ENCODE measurements at regions not wholly inside any gene's neighbourhood (a gene's known extent, or its start where the extent isn't known, plus 50 kb on each side); places are given as distances from the start of the nearest gene placed in this dataset.

- DNase-seq: no peak
These were observed 240.9 kb downstream of the ICOS start for GRCh38 chr2:204177251-204177976.

GRCh38 chr2:204177977-204178522 lies 241.5 kb downstream of the ICOS start:
- peak in 3 of 56 donors; percentile 7 to 30 (median 28) for DNase-seq

GRCh38 chr2:204180649-204181048 lies 244.1 kb downstream of the ICOS start:
- DNase-seq: peak in 2 of 56 donors; percentile 2 to 19

GRCh38 chr2:204183608-204184007 lies 247.0 kb downstream of the ICOS start:
- DNase-seq: no peak

GRCh38 chr2:204184226-204184625 lies 247.7 kb downstream of the ICOS start:
- DNase-seq: no peak

- no peak for DNase-seq
These were observed 250.9 kb downstream of the ICOS start for GRCh38 chr2:204187229-204188083.

- no peak for DNase-seq
These were observed 255.0 kb downstream of the ICOS start for GRCh38 chr2:204191574-204191973.

GRCh38 chr2:204195498-204195897 lies 258.9 kb downstream of the ICOS start:
- no peak for DNase-seq

GRCh38 chr2:204197336-204198005 lies 260.9 kb downstream of the ICOS start:
- DNase-seq: peak in 11 of 56 donors; percentile 1 to 20 (median 11)

- no peak for DNase-seq
These were observed 262.8 kb downstream of the ICOS start for GRCh38 chr2:204199357-204199756.

- peak in 5 of 56 donors; percentile 1 to 20 (median 8) for DNase-seq
These were observed 264.9 kb downstream of the ICOS start for GRCh38 chr2:204201507-204201906.

- DNase-seq: no peak
These were observed 265.7 kb downstream of the ICOS start for GRCh38 chr2:204202253-204202652.

GRCh38 chr2:204203704-204204103 lies 267.1 kb downstream of the ICOS start:
- DNase-seq: no peak

GRCh38 chr2:204205082-204205481 lies 268.5 kb downstream of the ICOS start:
- DNase-seq: no peak

- no peak for DNase-seq
These were observed 269.0 kb downstream of the ICOS start for GRCh38 chr2:204205538-204205937.

- no peak for DNase-seq
These were observed 271.3 kb downstream of the ICOS start for GRCh38 chr2:204207866-204208265.

GRCh38 chr2:204213588-204213987 lies 277.0 kb downstream of the ICOS start:
- DNase-seq: no peak

GRCh38 chr2:204218040-204218439 lies 281.5 kb downstream of the ICOS start:
- DNase-seq: no peak

- DNase-seq: no peak
These were observed 282.6 kb downstream of the ICOS start for GRCh38 chr2:204219196-204219595.

- no peak for DNase-seq
These were observed 284.3 kb downstream of the ICOS start for GRCh38 chr2:204220896-204221295.

- DNase-seq: no peak
These were observed 286.5 kb downstream of the ICOS start for GRCh38 chr2:204223046-204223445.

GRCh38 chr2:204223544-204223943 lies 287.0 kb downstream of the ICOS start:
- no peak for DNase-seq
